ENCODE measurements at regions not wholly inside any gene's neighbourhood (a gene's known extent, or its start where the extent isn't known, plus 50 kb on each side); places are given as distances from the start of the nearest gene placed in this dataset.

DNA sequence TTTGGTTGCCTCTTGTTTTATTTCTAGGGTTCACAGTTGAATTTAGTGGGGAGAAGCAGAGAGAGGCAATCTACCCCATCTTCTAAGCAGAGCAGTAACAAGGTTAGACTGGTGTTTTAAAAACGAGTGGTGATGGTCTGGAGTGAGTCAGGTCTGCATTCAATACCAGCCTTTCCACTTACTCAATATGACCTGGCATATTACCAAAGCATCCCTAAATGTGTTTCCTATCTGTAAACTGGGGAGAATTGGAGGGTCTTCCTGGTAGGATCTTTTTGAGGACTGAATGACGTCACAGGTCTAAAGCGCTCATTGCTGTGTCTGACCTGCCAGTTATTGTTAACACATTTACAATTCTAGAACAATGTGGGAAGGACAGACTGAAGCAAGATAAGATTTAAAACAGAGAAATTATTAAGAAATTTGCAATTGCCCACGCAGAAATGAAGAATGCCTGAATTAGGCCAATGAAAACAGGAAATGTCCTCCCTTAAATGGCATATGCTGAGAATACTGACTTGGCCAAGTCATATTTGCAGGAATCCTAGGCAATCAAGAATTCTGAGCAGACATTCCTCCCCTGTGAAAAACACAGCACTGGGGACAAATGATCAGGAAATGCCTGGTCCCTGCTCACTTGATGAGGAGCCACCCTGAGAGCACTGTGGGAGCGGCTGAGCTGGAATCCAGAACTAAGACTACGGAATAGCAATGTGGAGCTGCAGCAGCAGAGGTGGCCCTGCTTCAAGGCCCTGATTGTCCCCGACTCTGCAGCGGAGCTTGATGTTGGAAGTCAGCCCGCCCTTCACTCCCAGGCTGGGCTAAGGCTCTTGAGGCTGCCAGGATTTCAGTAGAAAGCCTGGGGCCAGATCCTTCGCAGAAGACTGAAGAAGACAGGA is 184.5 kb upstream of the CXCL12 start:
- TF ChIP-seq, protein P1, sequence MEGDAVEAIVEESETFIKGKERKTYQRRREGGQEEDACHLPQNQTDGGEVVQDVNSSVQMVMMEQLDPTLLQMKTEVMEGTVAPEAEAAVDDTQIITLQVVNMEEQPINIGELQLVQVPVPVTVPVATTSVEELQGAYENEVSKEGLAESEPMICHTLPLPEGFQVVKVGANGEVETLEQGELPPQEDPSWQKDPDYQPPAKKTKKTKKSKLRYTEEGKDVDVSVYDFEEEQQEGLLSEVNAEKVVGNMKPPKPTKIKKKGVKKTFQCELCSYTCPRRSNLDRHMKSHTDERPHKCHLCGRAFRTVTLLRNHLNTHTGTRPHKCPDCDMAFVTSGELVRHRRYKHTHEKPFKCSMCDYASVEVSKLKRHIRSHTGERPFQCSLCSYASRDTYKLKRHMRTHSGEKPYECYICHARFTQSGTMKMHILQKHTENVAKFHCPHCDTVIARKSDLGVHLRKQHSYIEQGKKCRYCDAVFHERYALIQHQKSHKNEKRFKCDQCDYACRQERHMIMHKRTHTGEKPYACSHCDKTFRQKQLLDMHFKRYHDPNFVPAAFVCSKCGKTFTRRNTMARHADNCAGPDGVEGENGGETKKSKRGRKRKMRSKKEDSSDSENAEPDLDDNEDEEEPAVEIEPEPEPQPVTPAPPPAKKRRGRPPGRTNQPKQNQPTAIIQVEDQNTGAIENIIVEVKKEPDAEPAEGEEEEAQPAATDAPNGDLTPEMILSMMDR (conservative IDR thresholded peaks at IDR 0.05 in 1 of 2, IDR thresholded peaks at IDR 0.05 in 1 of 2; ENCODE audit: low read depth in 1 of 2, low read length in 2 of 2), result no peak
- TF ChIP-seq EZH2 (IDR thresholded peaks at IDR 0.05; ENCODE audit: low read length, missing control alignments), result no peak
